Endothelial cell of umbilical vein (primary cell): ENCODE measurements at regions not wholly inside any gene's neighbourhood (a gene's known extent, or its start where the extent isn't known, plus 50 kb on each side); places are given as distances from the start of the nearest gene placed in this dataset.

ENCODE experiments used
- BruUV-seq: library from RNA; stranded (reverse); fragments of 400-500 nt; replicated peaks from 2 replicates; lab custom pipeline; 2021; lab: Mats Ljungman, UMichigan
- CTCF ChIA-PET: fragments of 300-600, 350-600 bp; sonication (Branson Sonifier 250); formaldehyde crosslinking; loops from one replicate; lab custom pipeline; 2021; ENCODE audit warnings: antibody characterized with exemption, inconsistent platforms; lab: Charles Lee
- POLR2A ChIA-PET: fragments of 300-600, 350-600 bp; sonication (Branson Sonifier 250); formaldehyde crosslinking; loops from one replicate; lab custom pipeline; 2021; ENCODE audit warnings: antibody characterized with exemption, inconsistent platforms; lab: Charles Lee
- DNase-seq: peaks from one replicate; pipeline ENCODE4 v3.0.0-alpha.2; 2011; ENCODE audit warnings: low read depth, low spot score
- FAIRE-seq: peaks from 2 replicates; lab custom pipeline; 2011; peaks lifted over from hg19 to GRCh38; lab: Jason Lieb, UNC
- H2AFZ ChIP-seq: 2 replicates; pipeline ENCODE4 v1.6.0; 2012; ENCODE audit warnings: low read depth, low read length, control low read depth, inconsistent platforms
- H3K27ac ChIP-seq: 2 replicates; pipeline ENCODE4 v1.5.1; 2011; ENCODE audit warnings: low read depth, mild to moderate bottlenecking, control low read depth, low read length, moderate library complexity; ENCODE audit not compliant: insufficient read depth
- H3K27me3 ChIP-seq, 2 experiments: 2 replicates each; pipeline versions ENCODE4 v1.6.0 to v1.6.1; 2011; ENCODE audit warnings: low read length in 2 of 2, mixed read lengths in 1 of 2; ENCODE audit not compliant: control insufficient read depth in 2 of 2, insufficient read depth in 2 of 2
- H3K36me3 ChIP-seq, 2 experiments: 2 replicates in 1 of 2; 3 replicates in 1 of 2; pipeline ENCODE4 v1.5.1; 2011; ENCODE audit warnings: low read length in 2 of 2, mild to moderate bottlenecking in 1 of 2, moderate library complexity in 1 of 2; ENCODE audit not compliant: control insufficient read depth in 2 of 2, insufficient read depth in 2 of 2; ENCODE audit errors: extremely low read depth in 1 of 2
- H3K4me1 ChIP-seq: 3 replicates; pipeline ENCODE4 v1.5.1; 2011; ENCODE audit warnings: mild to moderate bottlenecking, low read length; ENCODE audit not compliant: control insufficient read depth, insufficient read depth; ENCODE audit errors: extremely low read depth
- H3K4me2 ChIP-seq: 2 replicates; pipeline ENCODE4 v1.6.1; 2011; ENCODE audit warnings: low read length, control low read depth, mixed read lengths; ENCODE audit not compliant: insufficient read depth
- H3K4me3 ChIP-seq, 3 experiments: fragments of 200-600 bp in 1 of 3; sonication (generic), shearing (Covaris generic) in 1 of 3; replicated peaks in 1 of 3; 2 replicates each; pipeline ENCODE4 v1.5.1; 2011 to 2016; ENCODE audit warnings: control low read depth in 3 of 3, low read length in 3 of 3, mild to moderate bottlenecking in 2 of 3, inconsistent platforms in 1 of 3, low read depth in 1 of 3, moderate library complexity in 1 of 3; ENCODE audit not compliant: insufficient read depth in 1 of 3
- H3K79me2 ChIP-seq: 2 replicates; pipeline ENCODE4 v1.6.0; 2012; ENCODE audit warnings: low read length, inconsistent platforms; ENCODE audit not compliant: control insufficient read depth, insufficient read depth
- H3K9ac ChIP-seq: replicated peaks from 2 replicates; pipeline ENCODE3; 2011; ENCODE audit warnings: low read length, control low read depth; ENCODE audit not compliant: insufficient read depth; ENCODE audit errors: extremely low read depth
- H3K9me1 ChIP-seq: replicated peaks from 3 replicates; pipeline ENCODE4 v1.6.0; 2011; ENCODE audit warnings: mild to moderate bottlenecking, low read length; ENCODE audit not compliant: control insufficient read depth, insufficient read depth; ENCODE audit errors: extremely low read depth
- H3K9me3 ChIP-seq: replicated peaks from 2 replicates; pipeline ENCODE4 v1.5.1; 2012; ENCODE audit warnings: low read length, inconsistent platforms; ENCODE audit not compliant: control insufficient read depth, insufficient read depth
- H4K20me1 ChIP-seq: replicated peaks from 2 replicates; pipeline ENCODE3; 2011; ENCODE audit warnings: mild to moderate bottlenecking, low read length; ENCODE audit not compliant: control insufficient read depth, insufficient read depth; ENCODE audit errors: extremely low read depth
- EZH2 ChIP-seq: IDR thresholded peaks from 2 replicates; pipeline ENCODE4 v1.6.1; 2012; ENCODE audit warnings: borderline replicate concordance, low read depth, mild to moderate bottlenecking, moderate library complexity, low read length, inconsistent platforms; ENCODE audit not compliant: severe bottlenecking
- FOS ChIP-seq: IDR thresholded peaks from 2 replicates; pipeline ENCODE4 v1.6.1; 2011; ENCODE audit warnings: mild to moderate bottlenecking, low read length, moderate library complexity, borderline replicate concordance; ENCODE audit not compliant: insufficient read depth
- GATA2 ChIP-seq: IDR thresholded peaks from 2 replicates; pipeline ENCODE4 v1.7.0; 2011; ENCODE audit warnings: low read depth, mild to moderate bottlenecking, moderate library complexity, mixed read lengths, low read length; ENCODE audit not compliant: insufficient read length, insufficient read depth
- JUN ChIP-seq: IDR thresholded peaks from 2 replicates; pipeline ENCODE4 v1.6.1; 2011; ENCODE audit warnings: borderline replicate concordance, low read depth; ENCODE audit not compliant: insufficient read length, insufficient read depth
- MYC ChIP-seq: IDR thresholded peaks from one replicate; pipeline ENCODE4 v1.6.1; 2011; ENCODE audit warnings: mild to moderate bottlenecking, low read depth, low read length
- POLR2A ChIP-seq: IDR thresholded peaks from 2 replicates; pipeline ENCODE4 v1.6.1; 2012; ENCODE audit warnings: low read depth, mild to moderate bottlenecking, control low read depth, low read length
- POLR2AphosphoS5 ChIP-seq: IDR thresholded peaks from 2 replicates; pipeline ENCODE4 v1.6.1; 2012; ENCODE audit warnings: low read depth, mild to moderate bottlenecking, control low read depth, low read length, moderate library complexity; ENCODE audit not compliant: insufficient read depth
- dilution Hi-C: fragments of 300-500 bp; cut with MboI; formaldehyde crosslinking; loops from one replicate; pipeline ENCODE4 v1.15.0; 2019; ENCODE audit warnings: low sequenced_read_pairs; ENCODE audit not compliant: extremely low pct_ligation_motif_present
- intact Hi-C: fragments of 100-400 bp; cut with micrococcal nuclease; formaldehyde crosslinking; loops from one replicate; pipeline ENCODE4 v1.10.0; 2022
- TF ChIP-seq, protein P1 (sequence below), 2 donors: IDR thresholded peaks; 1 replicate in 1 of 2; 2 replicates in 1 of 2; pipeline ENCODE4 v1.5.1; 2011; ENCODE audit warnings: low read length in 2 of 2, mild to moderate bottlenecking in 2 of 2, moderate library complexity in 2 of 2, control low read depth in 1 of 2, inconsistent platforms in 1 of 2, low read depth in 1 of 2; ENCODE audit not compliant: insufficient read depth in 1 of 2; ENCODE audit errors: extremely low read depth in 1 of 2
- TF ChIP-seq, protein P2 (sequence below): IDR thresholded peaks from 2 replicates; pipeline ENCODE4 v1.6.1; 2011; ENCODE audit not compliant: insufficient read depth, insufficient read length

GRCh38 chr15:45892182-45892581 is 257.4 kb downstream of the SQOR start:
- no peak overlapping the region for H3K4me3 ChIP-seq
- no peak for DNase-seq
- no peaks in the 10 kb centered on the region for H3K9me3 ChIP-seq
- no peaks in the 10 kb centered on the region for H3K36me3 ChIP-seq
- no peak for FAIRE-seq
- no peak overlapping the region for H3K9ac ChIP-seq
- dilution Hi-C loops = no loop called here
- CTCF ChIA-PET = no interaction called here
- H3K79me2 ChIP-seq = no peaks in the 10 kb centered on the region
- no peaks in the 10 kb centered on the region for H3K9me1 ChIP-seq
- TF ChIP-seq JUN = no peak
- no peak for TF ChIP-seq POLR2AphosphoS5
- TF ChIP-seq EZH2 = no peak
- TF ChIP-seq, protein P1, sequence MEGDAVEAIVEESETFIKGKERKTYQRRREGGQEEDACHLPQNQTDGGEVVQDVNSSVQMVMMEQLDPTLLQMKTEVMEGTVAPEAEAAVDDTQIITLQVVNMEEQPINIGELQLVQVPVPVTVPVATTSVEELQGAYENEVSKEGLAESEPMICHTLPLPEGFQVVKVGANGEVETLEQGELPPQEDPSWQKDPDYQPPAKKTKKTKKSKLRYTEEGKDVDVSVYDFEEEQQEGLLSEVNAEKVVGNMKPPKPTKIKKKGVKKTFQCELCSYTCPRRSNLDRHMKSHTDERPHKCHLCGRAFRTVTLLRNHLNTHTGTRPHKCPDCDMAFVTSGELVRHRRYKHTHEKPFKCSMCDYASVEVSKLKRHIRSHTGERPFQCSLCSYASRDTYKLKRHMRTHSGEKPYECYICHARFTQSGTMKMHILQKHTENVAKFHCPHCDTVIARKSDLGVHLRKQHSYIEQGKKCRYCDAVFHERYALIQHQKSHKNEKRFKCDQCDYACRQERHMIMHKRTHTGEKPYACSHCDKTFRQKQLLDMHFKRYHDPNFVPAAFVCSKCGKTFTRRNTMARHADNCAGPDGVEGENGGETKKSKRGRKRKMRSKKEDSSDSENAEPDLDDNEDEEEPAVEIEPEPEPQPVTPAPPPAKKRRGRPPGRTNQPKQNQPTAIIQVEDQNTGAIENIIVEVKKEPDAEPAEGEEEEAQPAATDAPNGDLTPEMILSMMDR (IDR thresholded peaks at IDR 0.05; ENCODE audit: extremely low read depth in 1 of 2, insufficient read depth in 1 of 2, low read depth in 1 of 2, low read length in 2 of 2) = no peak
- no peak for TF ChIP-seq GATA2
- TF ChIP-seq, protein P2, sequence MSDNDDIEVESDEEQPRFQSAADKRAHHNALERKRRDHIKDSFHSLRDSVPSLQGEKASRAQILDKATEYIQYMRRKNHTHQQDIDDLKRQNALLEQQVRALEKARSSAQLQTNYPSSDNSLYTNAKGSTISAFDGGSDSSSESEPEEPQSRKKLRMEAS = no peak
- TF ChIP-seq POLR2A = no peak
- TF ChIP-seq MYC = no peak
- no peak for TF ChIP-seq FOS
- no peaks in the 10 kb centered on the region for H4K20me1 ChIP-seq
- no peak overlapping the region for H2AFZ ChIP-seq
- no peaks in the 10 kb centered on the region for H3K27me3 ChIP-seq
- H3K27ac ChIP-seq = no peak overlapping the region
- intact Hi-C loops = no loop called here
- H3K4me2 ChIP-seq = no peak overlapping the region
- POLR2A ChIA-PET = no interaction called here
- no TSS peak for BruUV-seq
- H3K4me1 ChIP-seq = no peaks in the 10 kb centered on the region
